Endothelial cell (in vitro differentiated cells): ENCODE measurements at regions not wholly inside any gene's neighbourhood (a gene's known extent, or its start where the extent isn't known, plus 50 kb on each side); places are given as distances from the start of the nearest gene placed in this dataset.

Experiments
- DNase-seq: peaks from one replicate; pipeline ENCODE4 v3.0.0; 2021; ENCODE audit warnings: low spot score
- H3K27ac Mint-ChIP-seq: one replicate; pipeline ENCODE4 v1.8.0; 2021; ENCODE audit warnings: mixed read lengths, inconsistent platforms; ENCODE audit not compliant: unreplicated experiment
- H3K27me3 Mint-ChIP-seq: one replicate; pipeline ENCODE4 v1.8.0; 2021; ENCODE audit warnings: mild to moderate bottlenecking, moderate library complexity, mixed read lengths, inconsistent platforms; ENCODE audit not compliant: unreplicated experiment
- H3K36me3 Mint-ChIP-seq: one replicate; pipeline ENCODE4 v1.8.0; 2021; ENCODE audit warnings: mild to moderate bottlenecking, low read depth, mixed read lengths, inconsistent platforms; ENCODE audit not compliant: unreplicated experiment
- H3K4me1 Mint-ChIP-seq: one replicate; pipeline ENCODE4 v1.8.0; 2021; ENCODE audit warnings: mild to moderate bottlenecking, mixed read lengths, inconsistent platforms; ENCODE audit not compliant: unreplicated experiment
- H3K4me3 Mint-ChIP-seq: one replicate; pipeline ENCODE4 v1.8.0; 2021; ENCODE audit warnings: mild to moderate bottlenecking, mixed read lengths, inconsistent platforms; ENCODE audit not compliant: unreplicated experiment
- H3K9me3 Mint-ChIP-seq: one replicate; pipeline ENCODE4 v1.8.0; 2021; ENCODE audit warnings: mixed read lengths, inconsistent platforms; ENCODE audit not compliant: unreplicated experiment
- TF ChIP-seq, protein P1 (sequence below): fragments of 200-600 bp; sonication (generic); IDR thresholded peaks from one replicate; pipeline ENCODE4 v1.5.0; 2021; ENCODE audit warnings: antibody characterized with exemption; ENCODE audit not compliant: unreplicated experiment

DNA sequence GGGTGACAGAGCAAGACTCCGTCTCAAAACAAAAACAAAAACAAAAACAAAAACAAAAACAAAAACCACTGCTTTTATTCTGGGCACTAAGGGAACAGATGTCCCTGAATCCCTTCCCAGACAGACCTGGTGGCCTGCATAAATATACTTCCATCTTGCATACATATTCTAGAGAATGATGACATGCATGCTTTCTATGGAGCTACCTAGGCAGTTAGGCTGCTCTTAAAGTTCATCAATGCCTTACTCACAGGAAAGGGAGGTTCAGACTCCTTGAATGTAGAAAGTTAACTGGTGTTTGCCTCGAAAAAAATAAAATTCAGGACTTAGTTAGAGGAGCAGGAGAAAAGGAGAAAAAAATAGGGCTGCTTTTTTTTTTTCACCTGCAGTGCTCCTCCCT lies 72.6 kb downstream of the C3orf38 start:
- DNase-seq = no peak
- Mint-ChIP-seq H3K36me3 (no peaks in the 10 kb centered on the region), H3K27ac (no peak overlapping the region), H3K4me1 (peaks cover 9% of the 10 kb centered on the region), H3K27me3 (no peaks in the 10 kb centered on the region), H3K4me3 (no peak overlapping the region), H3K9me3 (no peaks in the 10 kb centered on the region)
- TF ChIP-seq, protein P1, sequence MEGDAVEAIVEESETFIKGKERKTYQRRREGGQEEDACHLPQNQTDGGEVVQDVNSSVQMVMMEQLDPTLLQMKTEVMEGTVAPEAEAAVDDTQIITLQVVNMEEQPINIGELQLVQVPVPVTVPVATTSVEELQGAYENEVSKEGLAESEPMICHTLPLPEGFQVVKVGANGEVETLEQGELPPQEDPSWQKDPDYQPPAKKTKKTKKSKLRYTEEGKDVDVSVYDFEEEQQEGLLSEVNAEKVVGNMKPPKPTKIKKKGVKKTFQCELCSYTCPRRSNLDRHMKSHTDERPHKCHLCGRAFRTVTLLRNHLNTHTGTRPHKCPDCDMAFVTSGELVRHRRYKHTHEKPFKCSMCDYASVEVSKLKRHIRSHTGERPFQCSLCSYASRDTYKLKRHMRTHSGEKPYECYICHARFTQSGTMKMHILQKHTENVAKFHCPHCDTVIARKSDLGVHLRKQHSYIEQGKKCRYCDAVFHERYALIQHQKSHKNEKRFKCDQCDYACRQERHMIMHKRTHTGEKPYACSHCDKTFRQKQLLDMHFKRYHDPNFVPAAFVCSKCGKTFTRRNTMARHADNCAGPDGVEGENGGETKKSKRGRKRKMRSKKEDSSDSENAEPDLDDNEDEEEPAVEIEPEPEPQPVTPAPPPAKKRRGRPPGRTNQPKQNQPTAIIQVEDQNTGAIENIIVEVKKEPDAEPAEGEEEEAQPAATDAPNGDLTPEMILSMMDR = no peak

DNA sequence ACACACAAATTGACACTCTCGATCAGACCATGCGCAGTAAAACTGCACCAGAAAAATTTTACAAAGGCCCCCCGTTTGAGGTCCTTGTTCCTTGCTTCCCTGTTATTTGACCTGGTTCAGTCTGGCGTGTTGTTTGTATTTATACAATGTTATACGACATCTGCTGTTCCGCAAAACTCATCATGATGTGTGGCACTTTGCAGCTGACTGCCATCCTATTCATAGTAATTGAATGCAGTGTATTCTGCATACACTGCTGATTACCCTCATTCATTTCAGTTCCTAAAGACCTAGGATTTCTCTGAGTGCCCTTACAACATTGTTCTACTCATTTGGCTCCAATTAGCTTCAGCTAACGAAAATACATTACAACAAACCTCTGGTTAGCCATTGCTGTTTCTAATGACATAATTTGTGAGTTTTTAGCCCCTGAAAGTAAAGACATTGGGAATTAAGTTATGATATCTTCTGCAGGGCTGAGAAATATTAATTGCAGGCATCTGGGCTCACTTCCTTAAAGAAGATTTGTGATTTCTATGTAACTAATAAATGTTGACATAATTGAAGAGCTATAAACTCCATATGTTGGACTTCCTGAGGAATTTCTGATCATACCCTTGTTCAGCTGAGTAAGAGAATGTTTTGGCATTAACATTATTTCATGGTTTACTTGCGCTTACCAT lies 75.7 kb downstream of the C3orf38 start:
- peaks cover 1% of the 10 kb centered on the region for H3K27me3 Mint-ChIP-seq
- H3K36me3 Mint-ChIP-seq = no peaks in the 10 kb centered on the region
- TF ChIP-seq, protein P1 = no peak
- H3K4me1 Mint-ChIP-seq = peaks cover 9% of the 10 kb centered on the region
- no peak overlapping the region for H3K4me3 Mint-ChIP-seq
- DNase-seq = no peak
- no peaks in the 10 kb centered on the region for H3K9me3 Mint-ChIP-seq
- no peak overlapping the region for H3K27ac Mint-ChIP-seq

DNA sequence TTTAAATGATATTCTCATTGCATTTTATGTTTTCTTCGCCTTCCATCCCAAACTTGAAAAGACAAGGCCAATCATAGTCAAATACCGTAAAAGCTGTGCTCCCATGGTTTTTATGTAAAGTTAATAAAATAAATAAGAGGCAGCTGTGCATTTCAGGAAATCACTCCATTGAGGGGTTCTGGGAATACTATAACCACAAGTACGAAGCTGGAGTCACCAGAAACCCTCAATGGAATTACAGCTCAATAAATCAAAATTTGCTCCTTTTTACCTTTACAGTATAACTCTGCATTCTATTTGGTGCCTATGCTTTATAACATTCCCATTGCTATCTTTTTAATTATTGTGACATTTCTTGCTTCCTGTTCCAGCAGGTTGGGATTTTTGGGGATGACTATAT lies 77.2 kb downstream of the C3orf38 start:
- Mint-ChIP-seq H3K27me3 (peaks cover 1% of the 10 kb centered on the region), H3K9me3 (no peaks in the 10 kb centered on the region), H3K4me3 (no peak overlapping the region), H3K36me3 (no peaks in the 10 kb centered on the region), H3K4me1 (peaks cover under 1% of the 10 kb centered on the region), H3K27ac (no peak overlapping the region)
- DNase-seq = no peak
- TF ChIP-seq, protein P1 = no peak

DNA sequence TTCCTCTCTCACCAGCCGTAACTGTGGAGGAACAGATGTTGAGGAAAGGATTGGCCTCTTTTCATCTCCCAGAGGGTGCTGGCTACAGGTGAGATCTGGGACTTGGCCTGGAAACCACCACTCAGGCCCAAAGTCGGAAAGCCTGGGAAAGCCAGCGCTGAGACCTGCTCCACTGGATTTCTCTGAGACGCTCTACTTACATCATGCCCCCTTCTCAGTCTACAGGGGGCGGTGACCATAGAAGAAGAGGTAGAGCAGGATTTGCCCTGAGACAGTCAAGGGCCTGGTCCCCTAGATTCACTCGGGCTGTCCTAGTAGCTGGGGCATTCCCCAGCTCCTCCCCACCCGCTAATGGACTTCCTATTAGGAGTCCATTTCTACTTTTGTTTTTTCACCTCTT lies 80.9 kb downstream of the C3orf38 start:
- Mint-ChIP-seq H3K27me3 (peaks cover 1% of the 10 kb centered on the region), H3K36me3 (no peaks in the 10 kb centered on the region), H3K27ac (no peak overlapping the region), H3K4me3 (no peak overlapping the region), H3K9me3 (no peaks in the 10 kb centered on the region), H3K4me1 (no peaks in the 10 kb centered on the region)
- TF ChIP-seq, protein P1 = no peak
- no peak for DNase-seq

DNA sequence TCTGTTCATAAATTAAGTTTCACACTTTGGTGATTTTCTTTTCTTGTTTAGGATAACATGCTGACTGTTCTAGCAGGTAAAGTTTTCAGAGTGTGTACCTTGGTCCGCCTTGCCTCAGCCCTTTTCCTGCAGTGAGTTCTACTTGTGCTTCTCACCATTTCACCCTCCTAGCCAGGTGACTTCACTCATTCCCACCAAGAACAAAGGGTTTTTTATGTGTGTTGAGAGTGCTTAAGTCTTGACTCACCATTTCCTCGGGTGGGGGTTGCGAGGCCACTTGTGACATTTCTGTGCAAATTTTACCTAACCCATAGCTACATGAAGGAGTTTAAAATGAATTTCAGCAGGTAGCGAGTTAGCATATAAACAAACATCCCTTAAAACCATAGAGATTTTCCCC lies 81.4 kb downstream of the C3orf38 start:
- H3K4me1 Mint-ChIP-seq = no peaks in the 10 kb centered on the region
- no peaks in the 10 kb centered on the region for H3K36me3 Mint-ChIP-seq
- TF ChIP-seq, protein P1 = no peak
- no peaks in the 10 kb centered on the region for H3K9me3 Mint-ChIP-seq
- no peak overlapping the region for H3K27ac Mint-ChIP-seq
- DNase-seq = no peak
- no peak overlapping the region for H3K4me3 Mint-ChIP-seq
- peaks cover 1% of the 10 kb centered on the region for H3K27me3 Mint-ChIP-seq
